ENCODE measurements at regions not wholly inside any gene's neighbourhood (a gene's known extent, or its start where the extent isn't known, plus 50 kb on each side); places are given as distances from the start of the nearest gene placed in this dataset.

DNA sequence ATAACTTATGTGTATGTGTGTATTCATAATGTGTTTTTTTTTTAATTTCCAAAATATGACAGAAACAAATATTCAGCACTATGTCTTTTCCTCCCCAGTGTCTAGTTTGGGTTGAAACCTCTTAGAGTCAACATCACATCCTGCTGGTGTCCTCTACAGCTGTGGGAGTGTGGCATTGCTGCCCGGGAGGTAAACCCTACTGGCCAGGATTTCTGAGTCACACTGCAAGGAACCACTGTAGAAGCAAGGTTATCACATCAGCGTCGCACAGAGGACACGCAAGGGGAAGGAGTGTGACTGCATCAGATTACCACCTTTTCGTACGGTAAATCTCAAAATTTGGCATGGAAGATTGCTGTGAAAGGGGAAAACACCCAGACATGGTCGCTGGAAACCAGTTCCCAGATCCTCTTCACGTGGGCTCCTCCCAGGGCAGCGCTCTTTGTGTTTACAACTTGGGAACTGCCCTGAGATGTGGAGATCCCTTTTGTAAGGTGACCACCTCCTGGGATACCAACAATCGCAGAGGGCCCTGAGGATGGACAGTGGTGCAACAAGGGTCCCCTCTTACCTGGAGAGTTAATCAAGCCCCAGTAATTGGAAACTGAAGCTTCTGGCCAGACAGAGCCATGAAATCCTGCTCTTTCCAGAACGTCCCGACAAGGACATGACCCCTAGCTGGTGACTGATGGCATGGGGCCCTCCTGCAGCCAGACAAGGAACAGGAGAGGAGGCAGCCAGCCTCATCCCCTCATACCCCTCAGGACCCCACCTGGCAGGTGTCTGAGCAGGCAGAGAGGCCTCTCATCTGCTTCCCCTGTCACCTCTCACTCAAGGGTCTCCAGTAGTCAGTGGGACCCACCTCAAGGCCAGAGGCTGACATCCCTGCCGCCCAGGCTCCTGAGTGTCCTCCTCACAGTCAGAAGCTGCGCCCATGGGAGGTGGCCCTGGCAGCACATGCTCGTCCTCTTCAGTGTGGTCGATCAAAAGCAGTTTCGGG is 194.7 kb downstream of the MED10 start:
- H3K4me1 ChIP-seq (ENCODE audit: control insufficient read depth, low read length) = peaks cover 22% of the 10 kb centered on the region
- H3K4me3 ChIP-seq (ENCODE audit: low read length) = no peak overlapping the region

GRCh38 chr5:6182271-6182815 is 196.0 kb downstream of the MED10 start:
- Histone ChIP-seq H3K4me2 (ENCODE audit: low read length) (no peak overlapping the region), H3K79me2 (ENCODE audit: control insufficient read depth, low read length) (no peaks in the 10 kb centered on the region), H3K4me1 (ENCODE audit: control insufficient read depth, low read length) (peaks cover 8% of the 10 kb centered on the region), H3K9me2 (replicated peaks; ENCODE audit: control insufficient read depth, low read length) (no peaks in the 10 kb centered on the region), H3K4me3 (ENCODE audit: low read length) (no peak overlapping the region), H3K27me3 (ENCODE audit: control insufficient read depth, low read length) (no peaks in the 10 kb centered on the region), H3K27ac (ENCODE audit: low read depth, low read length) (no peak overlapping the region), H3K9me3 (ENCODE audit: control insufficient read depth, insufficient read depth, low read length) (no peaks in the 10 kb centered on the region), H4K20me1 (ENCODE audit: control insufficient read depth, insufficient read depth, low read depth, low read length) (no peaks in the 10 kb centered on the region), H3K36me3 (ENCODE audit: control insufficient read depth, low read length) (no peaks in the 10 kb centered on the region), H3F3A (ENCODE audit: control insufficient read depth, insufficient read depth) (no peaks in the 10 kb centered on the region)
- TF ChIP-seq CTCF (IDR thresholded peaks at IDR 0.05; ENCODE audit: low read depth, low read length, poor library complexity, severe bottlenecking) = no peak

More for the DNA sequence above, 194.7 kb downstream of the MED10 start:
- TF ChIP-seq CTCF (IDR thresholded peaks at IDR 0.05; ENCODE audit: low read depth, low read length, poor library complexity, severe bottlenecking) (no peak), EZH2phosphoT487 (IDR thresholded peaks at IDR 0.05; ENCODE audit: borderline replicate concordance, low read length) (no peak)
- no peak overlapping the region for H3K27ac ChIP-seq (ENCODE audit: low read depth, low read length)
- no peaks in the 10 kb centered on the region for H3K36me3 ChIP-seq (ENCODE audit: control insufficient read depth, low read length)
- no peaks in the 10 kb centered on the region for H3K27me3 ChIP-seq (ENCODE audit: control insufficient read depth, low read length)
- peaks cover 7% of the 10 kb centered on the region; the same call in 1 of the 2 replicates for H3F3A ChIP-seq (ENCODE audit: control insufficient read depth, insufficient read depth)
- H3K9me3 ChIP-seq (ENCODE audit: control insufficient read depth, insufficient read depth, low read length) = no peaks in the 10 kb centered on the region
- H3K4me2 ChIP-seq (ENCODE audit: low read length) = no peak overlapping the region
- H3K9me2 ChIP-seq (replicated peaks; ENCODE audit: control insufficient read depth, low read length) = no peaks in the 10 kb centered on the region
- H4K20me1 ChIP-seq (ENCODE audit: control insufficient read depth, insufficient read depth, low read depth, low read length) = no peaks in the 10 kb centered on the region
- H3K79me2 ChIP-seq (ENCODE audit: control insufficient read depth, low read length) = no peaks in the 10 kb centered on the region

DNA sequence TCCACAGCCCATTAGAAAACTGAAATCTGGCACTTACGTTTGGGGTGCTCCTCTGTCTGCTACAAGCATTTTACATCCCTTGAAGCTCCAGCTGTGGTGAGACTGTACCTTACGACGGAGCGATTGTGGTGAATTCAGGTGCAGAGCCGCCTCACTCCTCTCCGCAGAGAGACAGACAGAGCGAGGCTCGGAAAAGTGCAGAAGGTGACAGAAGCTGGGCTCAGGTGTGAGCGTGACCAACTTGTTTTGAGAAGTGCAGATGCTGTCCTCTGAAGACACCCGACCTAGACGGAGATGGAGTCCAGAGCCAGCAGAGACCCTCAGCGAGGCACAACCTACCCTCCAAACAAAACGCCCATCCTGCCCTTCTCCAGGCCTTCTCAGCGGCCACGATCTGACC is 196.5 kb downstream of the MED10 start:
- Histone ChIP-seq H3K4me1 (ENCODE audit: control insufficient read depth, low read length) (peaks cover 4% of the 10 kb centered on the region), H3K9me3 (ENCODE audit: control insufficient read depth, insufficient read depth, low read length) (no peaks in the 10 kb centered on the region), H3K79me2 (ENCODE audit: control insufficient read depth, low read length) (no peaks in the 10 kb centered on the region), H3K27me3 (ENCODE audit: control insufficient read depth, low read length) (no peaks in the 10 kb centered on the region), H3K4me3 (ENCODE audit: low read length) (no peak overlapping the region), H3K9me2 (replicated peaks; ENCODE audit: control insufficient read depth, low read length) (no peaks in the 10 kb centered on the region), H3K36me3 (ENCODE audit: control insufficient read depth, low read length) (no peaks in the 10 kb centered on the region), H4K20me1 (ENCODE audit: control insufficient read depth, insufficient read depth, low read depth, low read length) (no peaks in the 10 kb centered on the region), H3K4me2 (ENCODE audit: low read length) (no peak overlapping the region), H3K27ac (ENCODE audit: low read depth, low read length) (no peak overlapping the region), H3F3A (ENCODE audit: control insufficient read depth, insufficient read depth) (no peaks in the 10 kb centered on the region)
- no peak for TF ChIP-seq EZH2phosphoT487 (IDR thresholded peaks at IDR 0.05; ENCODE audit: borderline replicate concordance, low read length)
- no peak for TF ChIP-seq CTCF (IDR thresholded peaks at IDR 0.05; ENCODE audit: low read depth, low read length, poor library complexity, severe bottlenecking)

All from DOHH2 (cell line).